TTC549 (cell line): ENCODE measurements at regions not wholly inside any gene's neighbourhood (a gene's known extent, or its start where the extent isn't known, plus 50 kb on each side); places are given as distances from the start of the nearest gene placed in this dataset.
"Not testable (repeated sequence)": the region's sequence is repeated elsewhere in the genome, so short reads cannot be mapped to it uniquely, and the experiment has no call there.

Source experiments
- FAIRE-seq: peaks from 2 replicates; lab custom pipeline; 2012; peaks lifted over from hg19 to GRCh38; lab: Jason Lieb, UNC

GRCh38 chrX:13518126-13518525 lies 51.3 kb upstream of the EGFL6 start:
- no peak for FAIRE-seq

GRCh38 chrX:13515211-13515930 lies 54.0 kb upstream of the EGFL6 start:
- FAIRE-seq: no peak

- FAIRE-seq: no peak
Measured at GRCh38 chrX:13511944-13512330, 57.5 kb upstream of the EGFL6 start.

- no peak for FAIRE-seq
Measured at GRCh38 chrX:13511241-13511943, 58.0 kb upstream of the EGFL6 start.

- FAIRE-seq: no peak
Measured at GRCh38 chrX:13507893-13508292, 61.5 kb upstream of the EGFL6 start.

- peak; percentile 79 for FAIRE-seq
Measured at GRCh38 chrX:13506574-13506973, 62.8 kb upstream of the EGFL6 start.

- FAIRE-seq: no peak
Measured at GRCh38 chrX:13502590-13502989, 66.8 kb upstream of the EGFL6 start.

- no peak for FAIRE-seq
Measured at GRCh38 chrX:13499736-13500135, 69.7 kb upstream of the EGFL6 start.

GRCh38 chrX:13498238-13498637 lies 71.2 kb upstream of the EGFL6 start:
- FAIRE-seq: no peak

GRCh38 chrX:13495232-13495631 lies 74.2 kb upstream of the EGFL6 start:
- FAIRE-seq: no peak

- FAIRE-seq: no peak
Measured at GRCh38 chrX:13494562-13494961, 74.8 kb upstream of the EGFL6 start.

- no peak for FAIRE-seq
Measured at GRCh38 chrX:13493659-13494058, 75.7 kb upstream of the EGFL6 start.

GRCh38 chrX:13492286-13492685 lies 77.1 kb upstream of the EGFL6 start:
- FAIRE-seq: no peak

- no peak for FAIRE-seq
Measured at GRCh38 chrX:13491061-13491460, 78.3 kb upstream of the EGFL6 start.

- FAIRE-seq: no peak
Measured at GRCh38 chrX:13489454-13489853, 79.9 kb upstream of the EGFL6 start.

- no peak for FAIRE-seq
Measured at GRCh38 chrX:13487731-13488505, 81.5 kb upstream of the EGFL6 start.

GRCh38 chrX:13485167-13485566 lies 84.2 kb upstream of the EGFL6 start:
- FAIRE-seq: no peak

- FAIRE-seq: no peak
Measured at GRCh38 chrX:13483773-13484172, 85.6 kb upstream of the EGFL6 start.

GRCh38 chrX:13482746-13483541 lies 86.5 kb upstream of the EGFL6 start:
- no peak for FAIRE-seq

GRCh38 chrX:13480780-13481179 lies 88.6 kb upstream of the EGFL6 start:
- FAIRE-seq: not testable (repeated sequence)

GRCh38 chrX:13479452-13479813 lies 90.0 kb upstream of the EGFL6 start:
- FAIRE-seq: no peak

GRCh38 chrX:13478740-13479451 lies 90.5 kb upstream of the EGFL6 start:
- no peak for FAIRE-seq
